Stimulated activated CD4-positive, alpha-beta T cell treated with anti-CD3 and anti-CD28 coated beads, TNF-alpha, amount 100 ng/mL, for 24 hours (primary cell): ENCODE measurements at regions not wholly inside any gene's neighbourhood (a gene's known extent, or its start where the extent isn't known, plus 50 kb on each side); places are given as distances from the start of the nearest gene placed in this dataset.

Experiments used
- DNase-seq, 3 experiments: peaks; one replicate each; pipeline ENCODE4 v3.0.0-alpha.2; 2020; ENCODE audit warnings: low read depth in 3 of 3

- no peak for DNase-seq
Measured at GRCh38 chr14:101228949-101229541, 325.5 kb upstream of the RTL1 start.

- DNase-seq = no peak
Measured at GRCh38 chr14:101229666-101230065, 326.1 kb upstream of the RTL1 start.

GRCh38 chr14:101230161-101230850 lies 326.8 kb upstream of the RTL1 start:
- DNase-seq = no peak

DNA sequence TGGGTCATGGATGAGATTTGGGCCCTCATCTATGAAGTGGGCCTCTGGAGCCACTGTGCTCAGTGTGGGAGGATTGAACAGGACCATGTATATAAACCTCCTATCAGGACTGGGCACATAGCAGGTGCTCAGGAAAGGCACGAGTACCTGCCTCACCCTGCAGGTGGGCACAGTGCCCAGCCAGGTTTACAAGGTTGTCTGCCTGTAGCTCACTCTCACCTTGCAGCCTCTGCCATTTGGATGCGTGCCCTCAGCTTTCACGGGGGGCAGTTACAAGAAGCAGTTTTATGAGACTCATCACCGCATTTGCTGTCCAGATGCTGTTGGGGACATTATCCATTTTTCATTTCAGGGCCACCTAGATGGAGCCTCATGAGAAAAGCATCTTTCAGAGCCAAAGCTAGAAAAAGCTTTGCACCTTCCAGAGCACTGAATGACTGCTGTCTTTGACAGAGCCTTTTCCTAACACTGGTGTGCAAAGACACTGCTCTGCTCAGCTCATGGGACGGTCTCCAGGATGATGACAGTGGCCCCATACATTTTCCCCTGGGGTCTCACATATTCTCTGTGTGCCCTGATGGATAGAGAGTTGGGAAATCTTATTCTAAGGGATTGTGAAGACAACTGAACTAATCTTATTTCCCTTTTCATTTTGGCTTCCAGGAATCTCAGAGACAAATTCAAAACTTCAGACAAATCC lies 327.5 kb upstream of the RTL1 start:
- DNase-seq = no peak

- no peak for DNase-seq
Measured at GRCh38 chr14:101231828-101232227, 328.3 kb upstream of the RTL1 start.

DNA sequence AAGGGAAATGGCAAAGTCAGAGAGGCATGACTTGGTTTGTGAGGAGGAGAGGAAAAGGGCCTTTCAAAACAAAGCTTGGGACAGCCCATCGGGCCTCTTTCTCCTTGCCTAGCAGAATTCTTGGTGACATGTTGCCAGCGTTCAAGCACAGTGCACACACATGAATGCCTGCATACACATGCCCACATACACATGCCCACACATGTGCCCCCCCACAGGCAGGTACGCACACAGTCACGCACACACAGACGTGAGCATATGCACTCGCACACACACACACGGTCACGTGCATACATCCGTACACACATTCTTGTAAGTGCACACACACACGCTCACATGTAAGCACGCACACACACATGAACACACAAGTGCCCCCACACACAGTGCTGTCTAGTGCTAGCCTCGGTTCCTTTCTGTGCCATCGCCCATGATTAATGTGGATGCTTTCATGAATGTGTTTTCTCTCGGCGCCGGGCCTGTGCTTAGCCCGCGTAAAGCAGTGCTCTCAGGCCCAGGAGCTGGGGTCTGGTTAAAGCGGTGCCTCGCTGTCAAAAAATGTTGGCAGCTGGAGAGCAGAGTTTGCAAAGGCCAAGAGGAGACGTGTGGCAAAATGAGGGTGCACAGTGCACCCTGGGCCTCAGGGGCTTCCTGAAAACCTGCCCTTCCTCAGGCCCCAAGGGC lies 328.8 kb upstream of the DIO3 start:
- no peak for DNase-seq

DNA sequence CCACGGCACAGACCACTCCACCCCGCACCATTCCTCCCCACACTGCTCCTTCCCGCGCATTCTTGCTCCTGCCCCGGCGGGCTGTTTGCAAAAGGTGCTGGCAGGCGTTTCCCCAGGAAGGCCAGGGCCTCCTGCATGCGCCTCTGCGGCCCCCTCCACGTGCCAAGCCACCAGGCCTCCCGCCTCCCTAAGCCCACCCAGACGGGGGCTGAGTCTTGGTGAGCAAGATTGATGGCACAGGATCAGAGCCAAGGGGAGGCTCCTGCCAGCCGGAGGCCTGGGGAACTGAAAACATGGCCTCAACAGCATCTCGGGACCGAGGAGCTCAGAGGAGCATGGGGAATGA lies 328.3 kb upstream of the DIO3 start:
- DNase-seq = no peak

GRCh38 chr14:101233391-101233790 lies 327.9 kb upstream of the DIO3 start:
- DNase-seq = no peak

DNA sequence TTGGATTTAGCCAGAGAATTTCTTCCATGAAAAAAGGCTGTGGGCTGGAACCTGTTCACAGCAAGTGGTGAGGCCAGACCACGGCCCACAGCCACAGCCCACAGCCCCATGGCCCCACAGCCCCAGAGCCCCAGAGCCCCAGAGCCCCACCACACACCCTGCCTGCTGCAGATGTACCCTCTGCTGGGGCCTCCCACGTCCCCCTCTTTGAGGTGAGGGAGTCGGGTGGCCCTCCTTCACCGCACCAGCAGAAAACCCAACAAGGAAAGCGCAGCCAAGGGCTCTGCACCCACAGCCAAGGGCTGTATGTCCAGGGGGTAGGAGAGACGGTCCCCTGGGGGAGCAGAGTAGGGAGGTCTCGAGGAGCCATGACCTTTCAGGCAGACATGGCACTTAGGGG lies 327.5 kb upstream of the DIO3 start:
- DNase-seq = no peak

DNA sequence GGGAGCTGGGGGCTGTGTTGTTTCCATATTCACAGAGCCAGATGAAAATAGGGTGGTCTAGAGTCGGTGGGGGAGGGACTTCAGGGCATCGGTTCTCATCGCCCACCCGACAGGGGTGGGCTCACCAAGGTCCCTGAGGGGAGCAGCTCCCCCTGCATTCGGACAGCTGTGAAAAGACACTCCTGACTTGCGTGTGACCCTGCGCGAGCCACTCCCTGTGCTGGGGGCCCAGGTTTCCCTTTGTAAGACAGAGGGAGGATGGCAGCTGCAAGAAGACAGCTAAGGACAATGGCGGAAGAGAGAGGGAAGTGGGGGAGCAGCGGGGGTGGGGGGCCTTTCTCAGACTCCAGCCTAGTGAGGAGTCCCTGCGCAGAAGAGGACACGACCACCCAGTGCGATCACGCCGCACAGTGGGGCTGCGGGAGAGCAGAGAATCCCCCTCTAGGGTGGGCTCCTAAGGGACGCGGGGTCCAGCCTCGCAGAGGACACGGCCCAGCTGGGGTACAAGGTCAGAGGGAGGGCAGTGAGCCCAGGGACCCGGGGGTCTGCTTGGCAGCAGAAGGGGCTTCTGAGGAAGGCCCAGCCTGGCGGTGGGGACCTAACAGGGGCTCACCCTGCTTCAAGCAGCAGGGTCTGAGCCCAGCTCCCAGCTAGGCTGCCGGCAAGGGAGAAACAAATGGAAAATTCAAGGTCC lies 326.9 kb upstream of the DIO3 start:
- no peak for DNase-seq

DNA sequence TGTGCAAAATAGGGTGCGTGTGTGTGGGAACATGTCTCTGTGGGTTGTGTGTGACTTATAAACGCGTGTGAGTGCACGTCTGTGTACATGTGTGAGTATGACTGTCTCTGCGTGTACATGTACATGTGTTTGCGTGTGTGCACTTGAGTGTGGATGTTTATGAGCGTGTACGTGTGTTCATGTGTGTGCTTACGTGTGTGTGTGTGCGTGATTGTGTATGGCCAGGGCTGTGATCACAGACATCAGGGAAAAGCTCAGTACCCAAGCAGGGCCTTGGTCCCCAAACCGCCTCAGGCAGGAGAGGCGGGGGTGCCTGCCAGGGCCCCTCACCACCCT lies 326.3 kb upstream of the DIO3 start:
- DNase-seq = no peak

DNA sequence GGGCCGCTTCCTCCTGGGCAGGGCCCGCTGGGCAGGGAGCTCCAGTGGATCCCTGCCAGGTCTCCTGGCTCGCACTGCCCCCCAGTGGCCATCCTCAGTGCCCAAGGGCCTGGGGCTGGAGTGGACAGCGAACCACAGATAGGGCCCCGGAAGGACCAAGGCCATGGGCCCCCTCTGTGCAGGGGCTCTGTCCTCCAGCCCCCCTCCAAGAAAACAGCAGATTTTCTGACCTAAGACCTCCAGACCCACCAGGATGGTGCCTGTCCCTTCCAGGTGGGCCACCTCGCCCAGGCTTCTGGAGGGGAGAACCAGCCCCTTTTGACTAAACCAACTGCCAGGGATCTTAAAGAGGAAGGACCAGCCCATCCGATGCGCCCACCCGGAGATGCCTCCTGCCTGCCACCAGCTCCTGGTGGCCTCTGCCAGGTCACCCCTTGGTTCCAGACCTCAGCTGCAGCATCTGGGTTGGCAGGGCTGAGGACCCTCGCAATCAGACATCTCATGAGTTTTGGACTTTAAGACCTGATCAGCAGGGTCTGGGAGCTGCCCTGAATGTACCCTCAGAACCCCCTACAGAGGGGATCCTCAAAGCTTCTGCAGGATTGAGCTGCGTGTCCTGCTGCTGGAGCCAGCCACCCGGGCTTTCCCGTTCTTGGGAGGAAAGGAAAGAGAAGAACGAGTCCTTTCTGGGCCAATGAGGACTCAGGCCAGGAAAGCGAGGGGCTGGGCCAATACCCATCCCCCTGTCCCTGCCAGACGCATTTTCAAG lies 325.8 kb upstream of the DIO3 start:
- peak in 1 of 3 experiments; percentile 32 for DNase-seq

- no peak for DNase-seq
Measured at GRCh38 chr14:101236496-101237251, 324.6 kb upstream of the DIO3 start.

DNA sequence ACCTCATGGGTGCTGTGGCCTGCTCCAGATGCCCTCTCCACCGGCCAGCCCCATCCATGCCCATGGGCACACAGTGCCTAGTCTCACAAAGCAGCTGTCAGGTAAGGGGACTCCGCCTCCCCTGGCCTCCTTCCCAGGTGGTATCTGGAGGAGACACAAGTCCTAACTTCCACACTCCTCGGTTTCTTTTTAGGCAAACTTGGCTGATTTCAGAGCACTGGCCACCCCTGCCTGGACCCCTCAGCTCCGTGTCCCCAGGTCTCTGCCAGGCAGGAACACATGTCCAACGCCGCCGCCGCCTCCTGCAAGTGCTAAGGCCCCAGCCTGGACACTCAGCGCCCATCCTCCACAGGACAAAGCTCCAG lies 324.1 kb upstream of the DIO3 start:
- no peak for DNase-seq

- no peak for DNase-seq
Measured at GRCh38 chr14:101239065-101239464, 322.2 kb upstream of the DIO3 start.

- DNase-seq = no peak
Measured at GRCh38 chr14:101241147-101241546, 320.1 kb upstream of the DIO3 start.

DNA sequence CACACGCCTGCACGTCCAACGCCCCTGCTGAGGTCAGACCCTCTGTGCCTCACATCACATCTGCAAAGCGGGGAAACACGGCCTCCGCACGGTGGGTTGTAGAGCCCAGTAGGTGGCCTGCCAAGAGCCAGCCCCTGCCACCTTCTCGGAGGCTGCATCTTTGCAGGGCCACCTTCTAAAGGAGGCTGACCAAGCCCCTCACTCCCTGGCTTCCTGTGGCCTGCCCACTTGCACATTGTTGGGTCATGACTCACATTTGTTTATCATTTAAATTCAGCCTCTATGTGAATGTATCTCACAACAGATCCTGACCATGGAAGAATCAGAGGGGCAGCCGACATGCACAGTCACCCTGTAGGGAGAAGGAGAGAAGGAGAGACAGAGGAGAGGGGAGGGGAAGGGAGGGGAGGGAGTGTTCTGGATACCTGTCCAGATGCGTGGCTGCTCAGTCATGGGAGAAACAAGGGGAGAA lies 319.5 kb upstream of the DIO3 start:
- no peak for DNase-seq

DNA sequence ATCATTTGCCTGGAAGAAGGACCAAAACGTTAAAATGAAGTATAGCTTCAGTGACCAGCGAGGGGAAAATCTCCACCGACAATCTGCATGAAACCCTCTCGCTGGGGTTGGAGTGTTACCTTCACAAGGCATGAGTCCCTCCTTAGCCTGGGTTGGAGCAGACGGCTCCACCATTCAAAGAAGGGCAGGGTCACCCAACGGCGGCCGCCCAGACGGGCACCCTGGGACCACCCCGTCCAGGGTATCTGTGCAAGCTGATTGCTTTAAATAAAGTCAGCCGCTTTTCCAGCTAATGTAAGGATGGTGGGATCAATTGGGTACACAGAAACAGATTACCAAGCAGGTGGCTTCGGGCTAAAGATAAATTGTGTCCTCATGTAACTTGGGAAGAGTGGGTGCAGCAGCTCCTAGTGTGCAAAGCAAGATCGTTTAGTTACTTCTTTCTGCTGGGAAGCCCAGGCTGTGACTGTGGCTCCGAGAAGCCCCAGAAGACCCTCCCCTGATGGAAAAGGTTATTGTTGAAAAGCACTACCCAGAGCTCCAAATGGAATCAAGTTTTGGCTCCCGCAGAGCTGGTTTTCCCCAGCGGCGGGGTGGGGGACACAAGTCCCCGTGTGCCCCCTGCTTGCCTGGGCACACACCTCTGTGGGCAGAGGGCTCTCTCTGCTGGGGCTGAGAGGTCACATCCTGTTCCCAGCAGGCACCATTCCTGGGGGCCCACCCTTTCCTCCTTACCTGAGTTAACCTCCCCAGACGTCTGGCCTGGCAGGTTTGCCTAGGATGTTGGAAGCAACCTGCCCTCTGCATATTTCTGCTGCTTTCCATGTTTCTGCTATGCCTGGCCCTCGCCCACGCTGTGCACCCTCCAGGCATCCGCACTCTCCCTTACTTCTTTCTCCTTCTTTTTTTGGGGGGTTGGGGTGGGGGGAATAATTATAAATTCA lies 318.6 kb upstream of the DIO3 start:
- no peak for DNase-seq

GRCh38 chr14:101243587-101244338 lies 317.5 kb upstream of the DIO3 start:
- DNase-seq = no peak
